Activated B cell treated with CpG ODN at 0.5 μM for 24 hours (primary cell): ENCODE measurements at regions not wholly inside any gene's neighbourhood (a gene's known extent, or its start where the extent isn't known, plus 50 kb on each side); places are given as distances from the start of the nearest gene placed in this dataset.
"Not testable (repeated sequence)": the region's sequence is repeated elsewhere in the genome, so short reads cannot be mapped to it uniquely, and the experiment has no call there.

Experiments
- ATAC-seq: fragments of 200-7000 bp; cut with Tn5 transposase; one replicate; pipeline ENCODE4 v1.10.0; 2021; ENCODE audit warnings: low read depth, mild to moderate bottlenecking, moderate library complexity
- CTCF ChIA-PET: fragments of 350-600 bp; sonication (Branson Sonifier 250); formaldehyde crosslinking; loops from one replicate; lab custom pipeline; 2021; ENCODE audit warnings: antibody characterized with exemption; lab: Charles Lee
- POLR2A ChIA-PET: fragments of 350-600 bp; sonication (Branson Sonifier 250); formaldehyde crosslinking; loops from one replicate; lab custom pipeline; 2021; ENCODE audit warnings: antibody characterized with exemption; lab: Charles Lee
- DNase-seq: peaks from one replicate; pipeline ENCODE4 v3.0.0; 2022
- H3K27ac Mint-ChIP-seq: one replicate; pipeline ENCODE4 v1.8.0; 2020; ENCODE audit warnings: mixed read lengths
- H3K27me3 Mint-ChIP-seq: one replicate; pipeline ENCODE4 v1.8.0; 2021; ENCODE audit warnings: mixed read lengths
- H3K36me3 Mint-ChIP-seq: one replicate; pipeline ENCODE4 v1.8.0; 2021; ENCODE audit warnings: low read depth, mixed read lengths
- H3K4me1 Mint-ChIP-seq: one replicate; pipeline ENCODE4 v1.8.0; 2021; ENCODE audit warnings: mixed read lengths
- H3K4me3 Mint-ChIP-seq: one replicate; pipeline ENCODE4 v1.8.0; 2020; ENCODE audit warnings: mild to moderate bottlenecking, mixed read lengths
- H3K9me3 Mint-ChIP-seq: one replicate; pipeline ENCODE4 v1.8.0; 2020; ENCODE audit warnings: mixed read lengths
- CTCF ChIP-seq: fragments of 200-600 bp; IDR thresholded peaks from one replicate; pipeline ENCODE4 v1.8.0; 2022; ENCODE audit warnings: antibody characterized with exemption, mild to moderate bottlenecking
- intact Hi-C: fragments of 100-400 bp; cut with micrococcal nuclease; formaldehyde crosslinking; loops from one replicate; pipeline ENCODE4 v1.15.1; 2024

GRCh38 chr4:67412153-67412712 lies 133.1 kb downstream of the CENPC start:
- peaks cover 13% of the 10 kb centered on the region for H3K9me3 Mint-ChIP-seq
- H3K27ac Mint-ChIP-seq, intact Hi-C loops, H3K27me3 Mint-ChIP-seq, H3K4me3 Mint-ChIP-seq, POLR2A ChIA-PET, ATAC-seq, H3K36me3 Mint-ChIP-seq, DNase-seq, H3K4me1 Mint-ChIP-seq: not testable (repeated sequence)
- CTCF ChIA-PET: interaction anchor here (0.9 to 1.6 kb wide), 2 partner anchors 15 to 17 kb away, joined by 3 to 4 read pairs; no protein-coding TSS in a partner anchor

GRCh38 chr4:67403342-67403741 lies 142.0 kb downstream of the CENPC start:
- Mint-ChIP-seq H3K27ac (no peak overlapping the region), H3K9me3 (peaks cover 6% of the 10 kb centered on the region), H3K36me3 (no peaks in the 10 kb centered on the region), H3K4me1 (no peaks in the 10 kb centered on the region), H3K4me3 (no peak overlapping the region), H3K27me3 (no peaks in the 10 kb centered on the region)
- POLR2A ChIA-PET: no interaction called here
- CTCF ChIA-PET: no interaction called here
- DNase-seq (no peak), ATAC-seq (no peak)
- TF ChIP-seq CTCF: no peak
- intact Hi-C loops: no loop called here

- Mint-ChIP-seq H3K27me3 (no peaks in the 10 kb centered on the region), H3K27ac (no peak overlapping the region), H3K9me3 (peaks cover 2% of the 10 kb centered on the region), H3K4me3 (no peak overlapping the region), H3K36me3 (no peaks in the 10 kb centered on the region), H3K4me1 (no peaks in the 10 kb centered on the region)
- intact Hi-C loops: no loop called here
- DNase-seq (no peak), ATAC-seq (no peak)
- TF ChIP-seq CTCF: no peak
- POLR2A ChIA-PET: no interaction called here
- CTCF ChIA-PET: interaction anchor here (1.2 kb wide), 1 partner anchor 11 kb away, joined by 3 read pairs; no protein-coding TSS in a partner anchor
Observed at GRCh38 chr4:67401902-67402301, 143.4 kb downstream of the CENPC start.

GRCh38 chr4:67397931-67398330 lies 147.4 kb downstream of the CENPC start:
- DNase-seq: no peak
- intact Hi-C loops: no loop called here
- no peak for TF ChIP-seq CTCF
- POLR2A ChIA-PET: no interaction called here
- Mint-ChIP-seq H3K4me1 (no peaks in the 10 kb centered on the region), H3K9me3 (no peaks in the 10 kb centered on the region), H3K27me3 (peaks cover 2% of the 10 kb centered on the region), H3K27ac (no peak overlapping the region), H3K36me3 (no peaks in the 10 kb centered on the region), H3K4me3 (no peak overlapping the region)
- CTCF ChIA-PET: interaction anchor here (1.2 to 2.0 kb wide), 3 partner anchors 10 to 19 kb away, joined by 3 to 9 read pairs (median 3); no protein-coding TSS in a partner anchor
- no peak for ATAC-seq

- no peak overlapping the region for H3K27ac Mint-ChIP-seq
- ChIA-PET CTCF (interaction anchor here (1.2 to 2.0 kb wide), 3 partner anchors 9 to 18 kb away, joined by 3 to 9 read pairs (median 3); no protein-coding TSS in a partner anchor), POLR2A (interaction anchor here (0.6 kb wide), 1 partner anchor 297 kb away, joined by 5 read pairs; no protein-coding TSS in a partner anchor)
- no peak overlapping the region for H3K4me3 Mint-ChIP-seq
- H3K4me1 Mint-ChIP-seq: no peaks in the 10 kb centered on the region
- DNase-seq: no peak
- no peak for ATAC-seq
- H3K27me3 Mint-ChIP-seq: peaks cover 2% of the 10 kb centered on the region
- H3K9me3 Mint-ChIP-seq: no peaks in the 10 kb centered on the region
- no peak for TF ChIP-seq CTCF
- no peaks in the 10 kb centered on the region for H3K36me3 Mint-ChIP-seq
- intact Hi-C loops: no loop called here
Observed at GRCh38 chr4:67397031-67397430, 148.3 kb downstream of the CENPC start.
